ENCODE measurements at regions not wholly inside any gene's neighbourhood (a gene's known extent, or its start where the extent isn't known, plus 50 kb on each side); places are given as distances from the start of the nearest gene placed in this dataset.

- H3K27me3 ChIP-seq (ENCODE audit: control insufficient read depth in 2 of 2, insufficient read depth in 2 of 2, low read length in 2 of 2): peaks cover 2% of the 10 kb centered on the region in 2 experiments
- dilution Hi-C loops (cut with MboI; ENCODE audit: extremely low pct_ligation_motif_present, low sequenced_read_pairs) (no loop called here), intact Hi-C loops (cut with micrococcal nuclease) (no loop called here)
- no peak overlapping the region for H3K4me3 ChIP-seq (replicated peaks in 1 of 3; ENCODE audit: insufficient read depth in 1 of 3, low read depth in 1 of 3, low read length in 3 of 3)
- DNase-seq (ENCODE audit: low read depth, low spot score): no peak
- ChIA-PET CTCF (no interaction called here), POLR2A (no interaction called here)
- no peak overlapping the region for H2AFZ ChIP-seq (ENCODE audit: low read depth, low read length)
- no peaks in the 10 kb centered on the region for H3K9me1 ChIP-seq (replicated peaks; ENCODE audit: control insufficient read depth, extremely low read depth, insufficient read depth, low read length)
- H3K4me1 ChIP-seq (ENCODE audit: control insufficient read depth, extremely low read depth, insufficient read depth, low read length): no peaks in the 10 kb centered on the region
- H3K36me3 ChIP-seq (ENCODE audit: control insufficient read depth in 2 of 2, extremely low read depth in 1 of 2, insufficient read depth in 2 of 2, low read length in 2 of 2): no peaks in the 10 kb centered on the region
- H3K79me2 ChIP-seq (ENCODE audit: control insufficient read depth, insufficient read depth, low read length): no peaks in the 10 kb centered on the region
- no peak overlapping the region for H3K4me2 ChIP-seq (ENCODE audit: insufficient read depth, low read length)
- no TSS peak for BruUV-seq (replicated peaks)
- no peak overlapping the region for H3K27ac ChIP-seq (ENCODE audit: insufficient read depth, low read depth, low read length)
- TF ChIP-seq CTCF (IDR thresholded peaks at IDR 0.05; ENCODE audit: extremely low read depth in 1 of 2, insufficient read depth in 1 of 2, low read depth in 1 of 2, low read length in 2 of 2): no peak
- TF ChIP-seq JUN (IDR thresholded peaks at IDR 0.05; ENCODE audit: borderline replicate concordance, insufficient read depth, insufficient read length, low read depth): no peak
- TF ChIP-seq POLR2AphosphoS5 (IDR thresholded peaks at IDR 0.05; ENCODE audit: insufficient read depth, low read depth, low read length): no peak
- no peak for TF ChIP-seq MYC (IDR thresholded peaks at IDR 0.05; ENCODE audit: low read depth, low read length)
- TF ChIP-seq EZH2 (IDR thresholded peaks at IDR 0.05; ENCODE audit: borderline replicate concordance, low read depth, low read length, severe bottlenecking): no peak
- TF ChIP-seq GATA2 (IDR thresholded peaks at IDR 0.05; ENCODE audit: insufficient read depth, insufficient read length, low read depth, low read length): no peak
- no peak for TF ChIP-seq POLR2A (IDR thresholded peaks at IDR 0.05; ENCODE audit: low read depth, low read length)
- TF ChIP-seq MAX (IDR thresholded peaks at IDR 0.05; ENCODE audit: insufficient read depth, insufficient read length): no peak
- no peak for TF ChIP-seq FOS (IDR thresholded peaks at IDR 0.05; ENCODE audit: borderline replicate concordance, insufficient read depth, low read length)
- H3K9me3 ChIP-seq (replicated peaks; ENCODE audit: control insufficient read depth, insufficient read depth, low read length): no peaks in the 10 kb centered on the region
- H3K9ac ChIP-seq (replicated peaks; ENCODE audit: extremely low read depth, insufficient read depth, low read length): no peak overlapping the region
- no peaks in the 10 kb centered on the region for H4K20me1 ChIP-seq (replicated peaks; ENCODE audit: control insufficient read depth, extremely low read depth, insufficient read depth, low read length)
- FAIRE-seq: no peak
Observed at GRCh38 chr21:26782747-26783146, 62.5 kb downstream of the ADAMTS1 start.
